ENCODE measurements at regions not wholly inside any gene's neighbourhood (a gene's known extent, or its start where the extent isn't known, plus 50 kb on each side); places are given as distances from the start of the nearest gene placed in this dataset.
"Not testable (repeated sequence)": the region's sequence is repeated elsewhere in the genome, so short reads cannot be mapped to it uniquely, and the experiment has no call there.

DNA sequence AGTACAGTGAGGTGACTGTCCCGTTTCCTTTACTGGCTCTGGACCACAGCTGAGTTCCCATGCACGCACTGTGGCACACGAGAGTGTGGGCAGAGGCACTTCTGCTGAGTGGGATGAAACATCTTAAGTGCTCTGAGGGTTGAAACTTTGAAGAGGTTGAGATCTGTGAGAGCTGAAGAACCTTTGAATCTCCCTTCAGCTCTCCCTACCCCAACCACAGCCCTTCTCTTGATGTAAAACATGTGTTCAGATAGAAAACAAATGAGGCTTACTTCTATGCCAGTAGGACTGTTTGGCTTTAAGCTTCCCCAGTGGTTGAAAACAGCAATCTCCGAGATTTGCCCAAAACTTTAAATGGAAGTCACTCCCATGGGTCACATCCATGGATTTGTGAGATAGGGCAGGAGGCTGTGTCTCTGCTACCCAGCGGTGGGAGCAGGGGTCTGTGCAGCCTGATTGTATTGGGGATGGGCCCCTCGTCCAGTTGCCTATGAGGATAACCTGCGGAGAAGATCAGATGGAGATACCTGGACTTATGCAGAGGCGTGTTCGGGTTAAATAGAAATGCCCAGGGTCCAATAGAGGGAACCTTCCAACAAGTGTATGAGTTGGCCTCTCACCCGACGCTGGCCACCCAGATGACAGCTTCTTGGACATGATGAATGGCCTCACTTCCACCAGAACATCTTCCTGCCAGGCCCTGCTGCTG, 178.0 kb upstream of the PLGLB2 start:
- CTCF ChIA-PET; H3K36me3 ChIP-seq (ENCODE audit: control insufficient read depth in 4 of 4, insufficient read depth in 4 of 4, low read length in 3 of 4); H3K9me3 ChIP-seq (ENCODE audit: control extremely low read depth in 1 of 5, control insufficient read depth in 4 of 5, insufficient read depth in 2 of 5, low read depth in 1 of 5, low read length in 4 of 5); H3K4me3 ChIP-seq (ENCODE audit: control insufficient read depth in 1 of 7, extremely low read depth in 1 of 7, insufficient read depth in 4 of 7, low read depth in 2 of 7, low read length in 6 of 7); H3K4me1 ChIP-seq (ENCODE audit: control extremely low read depth in 1 of 4, control insufficient read depth in 4 of 4, insufficient read depth in 4 of 4, low read length in 3 of 4); H3K27me3 ChIP-seq (replicated peaks in 2 of 5; ENCODE audit: control insufficient read depth in 4 of 5, insufficient read depth in 5 of 5, low read length in 4 of 5); DNase-seq; H3K27ac ChIP-seq (ENCODE audit: insufficient read depth in 1 of 2, low read depth in 1 of 2, low read length in 2 of 2, poor library complexity in 1 of 2, severe bottlenecking in 2 of 2); POLR2A ChIA-PET: not testable (repeated sequence)
- WGBS (ENCODE audit: insufficient coverage), result no CpG with 5 or more reads among the region's 11 CpGs

DNA sequence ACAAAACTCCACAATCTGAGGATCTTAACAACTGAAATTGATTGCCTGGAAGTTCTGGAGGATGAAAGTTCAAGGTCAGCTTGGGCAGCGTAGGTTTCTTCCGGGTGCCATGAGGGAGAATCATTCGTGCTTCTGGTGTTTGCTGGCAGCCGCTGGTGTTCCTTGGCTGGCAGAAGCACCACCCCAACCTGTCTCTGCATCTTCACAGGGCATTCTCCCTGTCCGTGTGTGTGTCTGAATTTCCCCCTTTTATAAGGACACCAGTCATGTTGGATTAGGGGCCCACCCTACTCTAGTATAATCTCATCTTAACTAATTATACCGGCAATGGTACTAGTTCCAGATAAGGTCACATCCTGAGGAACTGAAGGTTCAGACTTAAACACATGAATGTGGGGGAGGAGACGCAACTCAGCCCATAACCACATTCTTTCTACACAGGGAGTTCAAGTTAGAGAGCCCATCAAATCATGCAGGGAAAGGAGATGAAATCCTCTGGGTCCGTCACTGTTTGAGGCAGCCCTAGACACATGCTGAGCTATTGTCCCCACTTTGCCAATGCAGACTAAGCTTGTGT, 175.9 kb upstream of the PLGLB2 start:
- POLR2A ChIA-PET; H3K27ac ChIP-seq (ENCODE audit: insufficient read depth in 1 of 2, low read depth in 1 of 2, low read length in 2 of 2, poor library complexity in 1 of 2, severe bottlenecking in 2 of 2); H3K9me3 ChIP-seq (ENCODE audit: control extremely low read depth in 1 of 5, control insufficient read depth in 4 of 5, insufficient read depth in 2 of 5, low read depth in 1 of 5, low read length in 4 of 5); DNase-seq; H3K4me3 ChIP-seq (ENCODE audit: control insufficient read depth in 1 of 7, extremely low read depth in 1 of 7, insufficient read depth in 4 of 7, low read depth in 2 of 7, low read length in 6 of 7); H3K27me3 ChIP-seq (replicated peaks in 2 of 5; ENCODE audit: control insufficient read depth in 4 of 5, insufficient read depth in 5 of 5, low read length in 4 of 5); CTCF ChIA-PET; H3K36me3 ChIP-seq (ENCODE audit: control insufficient read depth in 4 of 4, insufficient read depth in 4 of 4, low read length in 3 of 4): not testable (repeated sequence)
- H3K4me1 ChIP-seq (ENCODE audit: control extremely low read depth in 1 of 4, control insufficient read depth in 4 of 4, insufficient read depth in 4 of 4, low read length in 3 of 4), result peaks cover 0 to 11% (median 5%) of the 10 kb centered on the region in 4 experiments
- WGBS (ENCODE audit: insufficient coverage), result no CpG with 5 or more reads among the region's 8 CpGs

DNA sequence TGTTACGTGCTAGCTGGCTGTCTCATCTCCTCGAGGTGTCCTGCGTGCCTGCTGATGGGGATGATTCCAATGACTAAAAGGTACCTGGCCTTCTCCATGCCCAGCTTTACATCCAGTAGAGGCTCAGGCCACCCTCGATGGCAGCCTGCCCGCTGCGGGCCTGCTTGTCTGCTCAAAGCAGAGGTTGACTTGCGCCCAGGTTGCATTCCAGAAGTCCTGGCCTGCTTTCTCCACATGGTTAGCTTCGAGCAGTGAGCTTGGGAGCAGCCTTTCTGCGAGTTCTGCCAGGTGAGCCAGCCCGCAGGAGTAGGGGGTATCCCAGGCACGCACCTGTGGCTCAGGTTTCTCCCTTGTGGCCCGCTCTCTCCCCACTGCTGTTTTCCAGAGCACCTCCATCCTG, 175.0 kb upstream of the PLGLB2 start:
- H3K9me3 ChIP-seq (ENCODE audit: control extremely low read depth in 1 of 5, control insufficient read depth in 4 of 5, insufficient read depth in 2 of 5, low read depth in 1 of 5, low read length in 4 of 5); POLR2A ChIA-PET; H3K4me3 ChIP-seq (ENCODE audit: control insufficient read depth in 1 of 7, extremely low read depth in 1 of 7, insufficient read depth in 4 of 7, low read depth in 2 of 7, low read length in 6 of 7); DNase-seq; H3K27ac ChIP-seq (ENCODE audit: insufficient read depth in 1 of 2, low read depth in 1 of 2, low read length in 2 of 2, poor library complexity in 1 of 2, severe bottlenecking in 2 of 2); CTCF ChIA-PET; H3K36me3 ChIP-seq (ENCODE audit: control insufficient read depth in 4 of 4, insufficient read depth in 4 of 4, low read length in 3 of 4); H3K27me3 ChIP-seq (replicated peaks in 2 of 5; ENCODE audit: control insufficient read depth in 4 of 5, insufficient read depth in 5 of 5, low read length in 4 of 5): not testable (repeated sequence)
- no CpG with 5 or more reads among the region's 12 CpGs for WGBS (ENCODE audit: insufficient coverage)
- H3K4me1 ChIP-seq (ENCODE audit: control extremely low read depth in 1 of 4, control insufficient read depth in 4 of 4, insufficient read depth in 4 of 4, low read length in 3 of 4), result peaks cover 0 to 11% (median 5%) of the 10 kb centered on the region in 4 experiments

DNA sequence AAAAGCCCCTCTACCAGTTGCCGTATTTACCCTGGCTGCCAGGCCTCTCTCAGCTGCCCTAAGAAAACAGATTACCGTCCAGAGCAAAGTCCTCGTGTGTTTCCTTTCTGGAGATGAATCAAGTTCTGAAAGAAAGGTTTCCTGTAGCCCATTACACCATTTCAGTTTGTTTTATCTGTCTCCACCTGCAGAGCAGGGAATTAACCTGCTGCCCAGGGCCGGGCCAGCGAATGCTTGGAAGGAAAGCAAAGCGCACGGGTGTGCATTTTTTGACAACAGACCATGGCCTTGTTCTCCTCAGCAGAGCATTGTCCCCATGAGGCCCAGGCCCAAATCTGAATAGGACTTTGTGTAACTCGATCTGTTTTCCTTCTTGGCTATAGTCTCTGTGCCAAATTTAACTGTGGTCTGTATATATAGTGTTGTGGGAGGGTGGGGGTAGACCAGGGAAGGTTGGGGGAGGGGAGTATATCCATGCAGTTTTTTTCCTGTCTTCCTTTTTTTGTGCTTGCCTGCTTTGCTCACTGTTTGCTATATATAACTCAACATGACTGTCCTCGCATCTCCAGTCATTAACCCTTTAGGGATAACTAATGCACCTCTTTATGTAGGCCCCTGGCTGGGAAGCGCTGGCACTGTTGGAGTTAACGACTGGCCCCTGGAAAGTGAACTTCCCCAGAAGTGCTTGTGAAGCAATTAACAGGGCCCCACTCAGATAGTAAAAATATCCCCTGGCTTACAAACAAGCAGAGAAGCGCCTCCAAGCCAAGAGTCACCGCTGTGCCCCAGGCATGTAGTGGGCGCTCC, 174.3 kb upstream of the PLGLB2 start:
- POLR2A ChIA-PET, result not testable (repeated sequence)
- no CpG with 5 or more reads among the region's 14 CpGs for WGBS (ENCODE audit: insufficient coverage)

DNA sequence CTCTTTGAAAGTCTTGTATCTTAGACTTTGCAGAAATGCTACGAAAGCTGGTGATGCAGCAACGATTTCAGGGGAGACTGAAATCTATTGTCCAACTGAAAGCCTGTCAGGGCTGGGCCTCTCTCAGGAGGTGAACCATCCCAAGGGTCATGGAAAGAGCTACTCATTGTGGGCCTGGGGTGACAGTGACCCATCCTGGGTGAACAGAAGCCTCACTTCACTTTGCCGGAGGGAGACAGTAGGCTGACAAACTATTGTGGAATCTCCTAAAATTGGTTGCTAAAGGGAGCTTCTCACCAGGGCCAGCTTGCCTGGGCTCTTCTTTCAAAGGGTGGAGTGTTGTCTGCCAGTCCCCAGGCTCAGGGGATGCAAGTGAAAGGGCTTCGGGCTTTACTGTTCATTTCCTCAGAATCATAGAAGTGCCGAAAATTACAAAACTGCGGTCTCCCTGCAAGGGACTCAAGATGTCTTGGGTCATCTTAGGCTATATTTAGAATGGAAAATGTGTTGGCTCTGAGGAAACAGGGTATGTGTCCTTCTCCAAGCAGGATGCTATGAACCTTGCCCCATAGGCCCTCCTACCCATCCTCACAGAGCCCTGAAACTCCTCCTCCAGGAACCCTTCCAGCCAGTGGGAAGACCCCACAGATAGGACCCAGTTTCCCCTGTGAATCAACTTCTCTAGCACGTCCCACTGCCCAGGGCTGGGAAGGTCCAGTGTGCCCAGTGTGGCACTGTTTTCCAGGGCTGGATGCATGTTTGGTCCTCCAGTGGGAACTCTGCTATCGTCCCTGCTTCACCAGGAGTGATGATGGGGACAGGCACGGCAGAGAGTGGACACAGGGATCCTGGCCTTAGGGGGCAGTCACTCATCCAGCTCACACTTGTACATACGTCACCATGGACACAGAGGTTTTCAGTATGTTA, 173.4 kb upstream of the PLGLB2 start:
- WGBS (ENCODE audit: insufficient coverage), result 83% methylated on average over 1 of the region's 10 CpGs
- H3K27me3 ChIP-seq (replicated peaks in 2 of 5; ENCODE audit: control insufficient read depth in 4 of 5, insufficient read depth in 5 of 5, low read length in 4 of 5); H3K36me3 ChIP-seq (ENCODE audit: control insufficient read depth in 4 of 4, insufficient read depth in 4 of 4, low read length in 3 of 4); H3K4me3 ChIP-seq (ENCODE audit: control insufficient read depth in 1 of 7, extremely low read depth in 1 of 7, insufficient read depth in 4 of 7, low read depth in 2 of 7, low read length in 6 of 7); H3K27ac ChIP-seq (ENCODE audit: insufficient read depth in 1 of 2, low read depth in 1 of 2, low read length in 2 of 2, poor library complexity in 1 of 2, severe bottlenecking in 2 of 2); H3K9me3 ChIP-seq (ENCODE audit: control extremely low read depth in 1 of 5, control insufficient read depth in 4 of 5, insufficient read depth in 2 of 5, low read depth in 1 of 5, low read length in 4 of 5); DNase-seq; POLR2A ChIA-PET; CTCF ChIA-PET: not testable (repeated sequence)
- H3K4me1 ChIP-seq (ENCODE audit: control extremely low read depth in 1 of 4, control insufficient read depth in 4 of 4, insufficient read depth in 4 of 4, low read length in 3 of 4), result peaks cover 0 to 11% (median 5%) of the 10 kb centered on the region in 4 experiments

More for the DNA sequence above, 174.3 kb upstream of the PLGLB2 start:
- DNase-seq; H3K9me3 ChIP-seq (ENCODE audit: control extremely low read depth in 1 of 5, control insufficient read depth in 4 of 5, insufficient read depth in 2 of 5, low read depth in 1 of 5, low read length in 4 of 5); H3K36me3 ChIP-seq (ENCODE audit: control insufficient read depth in 4 of 4, insufficient read depth in 4 of 4, low read length in 3 of 4); H3K4me3 ChIP-seq (ENCODE audit: control insufficient read depth in 1 of 7, extremely low read depth in 1 of 7, insufficient read depth in 4 of 7, low read depth in 2 of 7, low read length in 6 of 7); H3K27me3 ChIP-seq (replicated peaks in 2 of 5; ENCODE audit: control insufficient read depth in 4 of 5, insufficient read depth in 5 of 5, low read length in 4 of 5); CTCF ChIA-PET; H3K27ac ChIP-seq (ENCODE audit: insufficient read depth in 1 of 2, low read depth in 1 of 2, low read length in 2 of 2, poor library complexity in 1 of 2, severe bottlenecking in 2 of 2): not testable (repeated sequence)
- peaks cover 0 to 11% (median 5%) of the 10 kb centered on the region in 4 experiments for H3K4me1 ChIP-seq (ENCODE audit: control extremely low read depth in 1 of 4, control insufficient read depth in 4 of 4, insufficient read depth in 4 of 4, low read length in 3 of 4)

DNA sequence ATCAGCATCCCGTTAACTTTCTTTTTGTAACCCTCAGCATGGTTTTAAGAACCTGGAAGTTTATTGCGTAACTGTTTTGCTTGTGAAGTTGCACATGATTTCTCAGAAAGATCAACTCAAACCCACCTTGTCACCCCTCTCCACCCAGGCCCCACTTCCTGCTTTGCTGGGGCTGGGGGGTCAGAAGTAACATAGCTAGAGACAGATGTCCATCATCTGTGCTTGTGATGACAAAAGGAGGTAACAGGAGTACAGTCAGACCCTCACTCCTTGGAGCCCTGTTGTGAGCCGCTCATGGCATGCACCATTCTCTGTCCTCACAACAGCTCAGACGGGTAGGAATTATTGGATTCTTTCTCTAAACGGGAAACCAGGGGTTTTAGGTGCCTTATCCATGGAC, 172.7 kb upstream of the PLGLB2 start:
- H3K9me3 ChIP-seq (ENCODE audit: control extremely low read depth in 1 of 5, control insufficient read depth in 4 of 5, insufficient read depth in 2 of 5, low read depth in 1 of 5, low read length in 4 of 5); H3K27ac ChIP-seq (ENCODE audit: insufficient read depth in 1 of 2, low read depth in 1 of 2, low read length in 2 of 2, poor library complexity in 1 of 2, severe bottlenecking in 2 of 2); H3K27me3 ChIP-seq (replicated peaks in 2 of 5; ENCODE audit: control insufficient read depth in 4 of 5, insufficient read depth in 5 of 5, low read length in 4 of 5); CTCF ChIA-PET; H3K4me3 ChIP-seq (ENCODE audit: control insufficient read depth in 1 of 7, extremely low read depth in 1 of 7, insufficient read depth in 4 of 7, low read depth in 2 of 7, low read length in 6 of 7); DNase-seq; POLR2A ChIA-PET; H3K36me3 ChIP-seq (ENCODE audit: control insufficient read depth in 4 of 4, insufficient read depth in 4 of 4, low read length in 3 of 4): not testable (repeated sequence)
- peaks cover 0 to 11% (median 5%) of the 10 kb centered on the region in 4 experiments for H3K4me1 ChIP-seq (ENCODE audit: control extremely low read depth in 1 of 4, control insufficient read depth in 4 of 4, insufficient read depth in 4 of 4, low read length in 3 of 4)
- no CpG with 5 or more reads among the region's 5 CpGs for WGBS (ENCODE audit: insufficient coverage)
